Stimulated activated CD8-positive, alpha-beta memory T cell treated with anti-CD3 and anti-CD28 coated beads, Interleukin-12 subunit alpha, Interleukin-12 subunit beta, amount 100 ng/mL, for 24 hours (primary cell): ENCODE measurements at regions not wholly inside any gene's neighbourhood (a gene's known extent, or its start where the extent isn't known, plus 50 kb on each side); places are given as distances from the start of the nearest gene placed in this dataset.
"Not testable (repeated sequence)": the region's sequence is repeated elsewhere in the genome, so short reads cannot be mapped to it uniquely, and the experiment has no call there.

Source experiments
- DNase-seq: peaks from one replicate; pipeline ENCODE4 v3.0.0-alpha.2; 2020; ENCODE audit errors: extremely low read depth

DNA sequence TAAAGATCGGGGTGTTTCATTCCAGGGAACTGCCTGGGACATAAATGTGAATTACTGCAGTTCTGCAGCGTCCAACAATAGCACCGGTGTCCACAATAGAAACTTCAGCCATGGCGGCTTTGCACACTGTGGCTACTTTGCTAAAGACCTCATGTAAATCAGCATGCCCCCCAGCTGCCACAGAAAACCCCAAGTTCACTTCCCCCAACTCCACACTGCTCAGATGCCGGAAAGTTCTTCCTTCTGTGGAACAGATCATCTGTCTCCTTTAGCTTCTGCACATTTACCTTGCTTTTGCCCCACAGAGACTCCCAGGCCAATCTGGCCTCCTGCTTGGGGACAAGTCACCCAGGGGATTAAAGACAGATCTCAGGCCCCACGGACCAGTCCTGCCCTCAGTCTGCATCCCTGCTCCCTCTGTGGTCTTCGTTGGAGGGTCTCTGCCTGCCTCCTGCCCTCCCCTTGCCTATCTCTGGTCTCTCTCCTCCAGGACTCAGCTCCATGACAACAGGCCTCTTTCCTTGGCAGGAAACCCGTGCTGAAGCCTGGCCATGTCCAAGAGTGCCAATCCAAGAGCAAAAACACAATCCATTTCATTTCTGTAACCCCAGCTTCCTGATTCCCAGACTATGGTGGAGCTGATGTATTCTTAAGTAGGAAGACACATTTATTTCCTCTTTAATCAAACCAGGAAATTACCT, 403.2 kb downstream of the RPS24 start:
- DNase-seq = no peak

- DNase-seq = no peak
Measured at GRCh38 chr10:78437407-78437768, 403.7 kb downstream of the RPS24 start.

GRCh38 chr10:78437998-78438906, 404.6 kb downstream of the RPS24 start:
- no peak for DNase-seq

DNA sequence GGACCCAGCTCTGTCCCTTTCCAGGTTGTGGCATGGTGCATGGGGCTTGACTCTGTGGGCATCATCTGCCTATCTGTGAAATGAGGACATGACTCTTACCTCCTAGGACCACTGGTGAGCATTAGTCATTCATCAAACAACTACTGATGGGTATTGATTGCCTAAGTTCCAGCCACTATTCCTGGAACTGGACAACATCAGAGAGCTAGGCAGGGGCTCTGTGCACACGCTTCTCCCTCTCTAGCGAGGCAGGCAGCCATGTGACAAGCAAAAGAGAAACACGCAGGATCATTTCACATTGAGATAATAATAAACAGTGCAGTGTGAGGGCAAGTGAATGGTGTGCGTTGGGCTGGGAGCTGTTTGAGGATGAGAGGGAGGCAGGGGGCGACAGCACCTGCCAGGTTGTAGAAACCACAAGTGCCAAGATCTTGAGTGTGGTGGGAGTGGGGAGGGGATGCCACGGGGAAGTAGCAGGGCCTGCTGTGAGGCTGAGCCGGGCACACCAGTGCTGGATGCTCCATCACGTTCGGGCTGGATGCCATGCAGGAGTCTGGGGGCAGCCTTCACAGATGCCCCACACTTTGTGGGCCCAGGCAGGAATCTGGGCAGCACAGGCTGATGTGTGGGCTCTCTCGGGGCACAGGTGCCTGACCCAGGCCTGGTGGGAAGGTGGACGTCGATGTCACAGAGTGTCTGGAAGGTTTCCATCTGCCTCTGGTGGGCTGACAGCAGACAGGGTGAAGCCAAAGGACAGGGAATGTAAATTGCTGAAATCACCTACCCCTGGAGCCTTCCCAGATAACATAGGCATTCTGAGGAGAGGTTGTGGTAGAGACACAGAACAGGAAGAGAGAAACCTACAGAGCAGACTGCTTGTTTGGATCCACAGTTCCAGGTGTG, 405.5 kb downstream of the RPS24 start:
- DNase-seq = no peak

DNA sequence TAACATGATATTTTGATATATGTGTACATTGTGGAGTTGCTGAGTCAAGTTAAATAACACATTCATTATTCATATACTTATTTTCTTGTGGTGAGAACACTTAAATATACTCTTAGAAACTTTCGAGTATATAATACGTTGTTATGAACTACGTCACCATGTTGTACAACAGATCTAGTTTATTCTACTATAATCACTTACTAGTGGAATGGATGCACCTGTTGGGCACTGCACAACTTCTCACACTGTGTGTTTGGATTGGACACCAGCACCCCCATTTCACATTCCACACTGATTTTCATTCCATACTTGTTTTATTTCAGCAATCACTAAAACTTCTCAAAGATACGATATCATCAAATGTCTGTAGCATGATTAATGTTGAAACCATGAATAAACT, 407.3 kb downstream of the RPS24 start:
- no peak for DNase-seq

DNA sequence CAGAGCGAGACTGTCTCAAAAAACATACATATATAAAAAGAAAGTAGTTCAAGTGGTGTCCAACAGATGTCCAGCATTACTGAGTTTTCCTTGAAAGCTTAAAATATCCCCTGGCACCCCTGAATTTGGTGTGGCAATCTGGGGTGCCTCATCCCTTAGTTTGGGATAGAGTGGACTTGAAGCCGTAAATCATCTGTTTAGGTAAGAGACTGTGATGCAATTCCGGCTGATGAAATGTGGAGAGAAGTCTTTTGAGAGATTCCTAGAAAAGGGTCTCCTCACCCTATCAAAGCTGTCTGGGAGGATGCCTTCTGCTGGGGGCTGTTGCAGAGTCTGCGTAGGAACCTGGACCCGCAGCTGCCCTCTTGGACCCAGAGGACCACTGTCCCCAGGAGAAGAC, 408.0 kb downstream of the RPS24 start:
- no peak for DNase-seq

DNA sequence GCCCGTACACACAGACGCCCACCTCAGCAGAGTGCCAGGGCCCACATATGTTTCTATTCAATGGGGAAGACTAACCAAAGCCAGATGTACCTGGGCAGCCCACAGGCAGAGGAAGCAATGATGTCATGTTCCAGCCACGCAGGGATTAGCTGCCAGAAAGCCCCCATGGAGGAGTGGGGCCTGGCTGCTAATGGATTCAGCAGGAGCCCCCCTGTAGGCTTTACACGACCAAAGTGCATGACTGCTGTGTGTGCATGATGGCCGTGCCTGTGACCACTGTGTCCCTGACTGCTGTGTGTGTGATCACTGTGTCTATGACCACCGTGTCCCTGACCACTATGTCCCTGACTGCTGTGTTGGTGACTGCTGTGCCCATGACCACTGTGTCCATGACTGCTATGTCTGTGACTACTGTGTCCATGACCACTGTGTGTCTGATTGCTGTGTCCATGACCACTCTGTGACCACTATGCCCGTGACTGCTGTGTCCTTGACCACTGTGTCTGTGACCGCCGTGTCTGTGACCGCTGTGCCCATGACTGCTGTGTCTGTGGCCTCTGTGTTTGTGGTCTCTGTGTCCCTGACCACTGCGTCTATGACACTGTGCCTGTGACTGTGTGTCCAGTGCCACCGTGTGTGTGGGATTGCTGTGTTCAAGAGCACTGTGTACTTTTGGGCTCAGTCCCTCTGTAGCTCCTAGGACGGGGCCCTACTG, 409.3 kb downstream of the RPS24 start:
- DNase-seq = no peak

DNA sequence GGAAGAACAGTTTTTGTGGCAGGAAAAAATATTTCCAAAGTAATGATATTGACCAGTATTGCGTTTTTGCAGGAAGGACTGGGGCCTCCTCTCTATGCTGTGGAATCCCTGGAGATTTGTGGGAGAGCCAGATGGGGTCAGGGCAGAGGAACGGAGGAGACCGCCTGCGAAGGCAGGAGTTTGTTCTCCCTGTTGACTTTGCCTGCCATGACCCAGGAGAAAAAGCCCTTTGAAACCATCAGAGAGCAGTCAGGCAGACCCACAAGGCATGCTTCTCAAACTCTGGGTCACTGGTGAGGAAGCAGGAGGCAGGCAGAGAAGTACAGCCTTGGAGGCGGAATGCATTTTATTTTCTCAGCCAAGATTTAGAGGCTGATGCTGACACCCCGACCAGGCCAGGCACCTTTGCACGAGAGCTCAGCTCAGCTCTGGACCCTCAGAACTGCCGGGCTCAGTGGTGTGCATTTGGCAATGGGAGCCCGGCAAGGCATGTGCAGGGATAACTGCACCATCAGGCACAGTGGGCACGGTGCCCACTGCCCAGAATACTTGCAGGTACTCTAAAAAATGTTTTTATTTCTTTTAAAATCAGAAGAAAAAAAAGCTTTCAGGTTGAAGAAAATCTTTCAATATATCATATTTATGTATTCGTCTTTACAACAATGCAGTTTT, 410.4 kb downstream of the RPS24 start:
- no peak for DNase-seq

DNA sequence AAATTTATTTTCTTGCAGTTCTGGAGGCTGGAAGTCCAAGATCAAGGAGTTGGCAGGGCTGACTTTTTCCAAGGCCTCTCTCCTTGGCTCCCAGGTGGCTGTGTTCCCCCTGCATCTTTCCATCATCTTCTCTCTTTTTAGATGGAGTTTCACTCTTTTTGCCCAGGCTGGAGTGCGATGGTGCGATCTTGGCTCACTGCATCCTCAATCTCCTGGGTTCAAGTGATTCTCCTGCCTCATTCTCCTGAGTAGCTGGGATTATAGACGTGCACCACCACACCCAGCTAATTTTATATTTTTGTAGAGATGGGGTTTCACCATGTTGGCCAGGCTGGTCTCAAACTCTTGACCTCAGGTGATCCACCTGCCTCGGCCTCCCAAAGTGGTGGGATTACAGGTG, 411.1 kb downstream of the RPS24 start:
- DNase-seq = not testable (repeated sequence)

- DNase-seq = no peak
Measured at GRCh38 chr10:78445308-78445707, 411.6 kb downstream of the RPS24 start.

DNA sequence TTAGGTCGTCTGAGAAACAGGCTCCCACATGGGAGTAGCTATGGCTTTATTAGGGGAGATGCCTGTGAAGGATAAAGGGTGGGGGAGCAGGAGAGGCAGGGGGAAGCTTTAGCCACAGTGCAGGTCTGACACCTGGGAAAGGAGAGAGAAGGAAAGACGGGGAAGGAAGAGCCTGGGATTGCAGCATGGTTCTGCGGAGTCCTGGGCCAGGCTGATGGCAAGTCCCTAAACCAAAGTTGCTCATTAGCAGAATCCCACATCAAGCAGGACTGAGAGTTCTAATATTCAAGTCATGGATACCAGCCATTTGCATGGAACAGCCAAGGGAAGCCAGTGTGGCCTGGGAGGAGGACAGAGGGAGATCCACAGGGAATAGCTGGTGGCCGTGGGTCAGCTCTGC, 414.8 kb downstream of the RPS24 start:
- DNase-seq = no peak

DNA sequence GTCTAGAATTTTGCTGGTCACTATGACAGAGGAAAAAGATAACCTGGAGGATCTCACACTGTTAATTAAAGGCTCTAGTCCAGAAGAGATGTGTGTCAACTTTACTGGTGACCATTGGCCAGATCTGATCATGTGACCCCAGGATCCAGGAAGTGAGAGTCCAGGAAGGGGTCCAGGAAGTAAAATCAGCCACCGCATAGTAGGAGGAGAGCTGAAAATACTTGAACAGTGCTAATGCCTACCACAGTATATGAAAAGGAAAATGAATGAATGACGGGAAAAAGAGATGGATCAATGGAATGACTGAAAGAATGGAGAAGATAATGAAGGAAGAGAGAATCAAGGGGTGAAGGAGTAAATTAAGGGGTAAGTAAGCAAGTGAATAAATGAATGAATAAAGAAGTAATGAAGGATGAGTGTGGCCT, 415.3 kb downstream of the RPS24 start:
- DNase-seq = no peak

GRCh38 chr10:78449554-78449953, 415.9 kb downstream of the RPS24 start:
- no peak for DNase-seq

- DNase-seq = no peak
Measured at GRCh38 chr10:78450239-78450638, 416.6 kb downstream of the RPS24 start.

DNA sequence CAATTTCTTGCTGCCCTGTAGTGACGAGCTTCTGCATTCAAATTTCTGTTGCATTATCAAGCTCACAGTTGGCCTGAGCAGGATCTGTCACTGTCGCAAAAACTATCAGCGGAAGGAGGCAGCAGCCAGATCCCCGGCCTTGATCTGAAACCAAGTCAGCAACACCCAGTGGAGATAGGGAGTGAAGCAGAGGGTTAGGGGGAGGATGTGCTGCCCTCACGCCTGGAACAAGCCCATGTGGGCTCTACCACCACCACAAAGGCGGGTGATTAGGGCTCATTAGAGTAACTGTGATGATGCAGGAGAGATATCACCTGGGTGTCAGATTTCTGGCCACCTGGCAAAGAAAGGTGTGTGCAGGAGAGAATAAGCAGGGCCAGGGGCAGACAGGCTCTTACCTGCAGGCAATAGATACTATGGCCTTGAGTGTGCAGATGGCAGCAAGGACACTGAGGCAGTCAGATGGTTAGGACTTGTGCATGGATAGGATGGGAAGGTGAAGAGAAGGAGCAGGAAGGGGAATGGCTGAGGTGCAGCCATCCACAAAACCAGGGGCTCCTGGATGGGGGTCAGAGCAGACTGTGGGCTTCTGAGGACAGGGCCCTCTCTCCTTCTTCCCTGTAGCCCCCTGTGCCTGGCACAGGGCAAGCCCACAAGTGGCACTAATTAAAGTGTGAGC, 417.3 kb downstream of the RPS24 start:
- no peak for DNase-seq

DNA sequence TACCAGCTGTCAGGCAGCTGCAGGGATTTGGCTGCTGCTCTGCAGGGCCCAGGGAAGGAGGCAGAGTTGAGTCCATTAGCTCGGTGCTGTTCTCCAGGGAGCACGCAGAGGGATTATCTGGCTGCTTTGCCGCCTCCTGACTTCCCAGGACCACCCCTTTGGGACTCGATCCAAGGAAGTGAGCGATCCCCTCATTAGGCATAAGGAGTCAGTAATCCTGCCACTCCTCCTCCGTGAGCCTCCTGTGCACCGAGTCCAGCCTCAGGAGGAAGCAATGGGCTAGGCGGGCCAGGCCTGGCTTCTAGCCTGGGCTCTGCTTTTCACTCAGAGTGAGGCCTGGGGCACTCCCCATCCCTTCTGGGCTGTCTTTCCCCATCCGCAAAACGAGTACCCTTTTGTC, 417.9 kb downstream of the RPS24 start:
- DNase-seq = no peak

DNA sequence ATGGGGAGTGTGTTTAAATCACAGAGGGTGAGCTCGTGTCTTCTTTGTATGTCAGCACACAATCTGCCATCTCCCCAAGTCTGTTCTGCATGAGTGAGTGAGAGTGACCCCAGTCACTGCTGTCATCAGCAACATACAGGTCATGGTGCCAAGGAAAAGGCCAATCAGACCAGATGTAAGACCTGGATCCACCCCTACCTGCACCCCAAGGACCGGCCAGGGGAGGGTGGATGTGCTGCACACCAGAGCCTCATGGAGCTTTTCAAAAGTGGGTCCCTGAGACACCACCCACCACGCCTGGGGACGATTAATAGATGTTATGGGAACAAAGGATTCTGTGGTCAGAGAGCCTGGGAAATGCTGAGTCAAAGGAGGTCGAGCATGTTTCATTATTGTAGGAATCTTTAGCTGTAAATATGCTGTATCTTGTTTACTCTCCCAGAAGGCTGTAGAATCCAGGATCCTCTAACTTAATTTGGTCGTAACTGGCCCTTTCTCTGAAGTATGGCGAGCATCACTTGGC, 420.5 kb downstream of the RPS24 start:
- DNase-seq = no peak

- no peak for DNase-seq
Measured at GRCh38 chr10:78455236-78455635, 421.6 kb downstream of the RPS24 start.

GRCh38 chr10:78455811-78456210, 422.1 kb downstream of the RPS24 start:
- no peak for DNase-seq
